Activated CD8-positive, alpha-beta T cell treated with anti-CD3 and anti-CD28 coated beads for 36 hours (primary cell): ENCODE measurements at regions not wholly inside any gene's neighbourhood (a gene's known extent, or its start where the extent isn't known, plus 50 kb on each side); places are given as distances from the start of the nearest gene placed in this dataset.
A peak's percentile ranks its signal among the peaks of the same experiment; 100 is the strongest.

Experiments used
- ATAC-seq: fragments of 200-7000 bp; cut with Tn5 transposase; one replicate; pipeline ENCODE4 v1.10.0; 2021; ENCODE audit warnings: mild to moderate bottlenecking, moderate library complexity
- CTCF ChIA-PET: fragments of 350-600 bp; sonication (Branson Sonifier 250); formaldehyde crosslinking; loops from one replicate; lab custom pipeline; 2021; ENCODE audit warnings: antibody characterized with exemption; lab: Charles Lee
- POLR2A ChIA-PET: fragments of 350-600 bp; sonication (Branson Sonifier 250); formaldehyde crosslinking; loops from one replicate; lab custom pipeline; 2021; ENCODE audit warnings: antibody characterized with exemption; lab: Charles Lee
- DNase-seq: peaks from one replicate; pipeline ENCODE4 v3.0.0-alpha.2; 2020
- H3K27ac Mint-ChIP-seq: one replicate; pipeline ENCODE4 v1.8.0; 2021; ENCODE audit warnings: mild to moderate bottlenecking, mixed read lengths
- H3K27me3 Mint-ChIP-seq: one replicate; pipeline ENCODE4 v1.8.0; 2021; ENCODE audit warnings: mixed read lengths
- H3K36me3 Mint-ChIP-seq: one replicate; pipeline ENCODE4 v1.8.0; 2021; ENCODE audit warnings: low read depth, mixed read lengths
- H3K4me1 Mint-ChIP-seq: one replicate; pipeline ENCODE4 v1.8.0; 2021; ENCODE audit warnings: low read depth, mixed read lengths
- H3K4me3 Mint-ChIP-seq: one replicate; pipeline ENCODE4 v1.8.0; 2021; ENCODE audit warnings: mild to moderate bottlenecking, moderate library complexity, mixed read lengths
- H3K9me3 Mint-ChIP-seq: one replicate; pipeline ENCODE4 v1.8.0; 2021; ENCODE audit warnings: mixed read lengths
- intact Hi-C: fragments of 100-400 bp; cut with micrococcal nuclease; formaldehyde crosslinking; loops from one replicate; pipeline ENCODE4 v1.10.0; 2022
- TF ChIP-seq, protein P1 (sequence below): fragments of 200-600 bp; IDR thresholded peaks from one replicate; pipeline ENCODE4 v1.8.0; 2022; ENCODE audit warnings: antibody characterized with exemption, mild to moderate bottlenecking

DNA sequence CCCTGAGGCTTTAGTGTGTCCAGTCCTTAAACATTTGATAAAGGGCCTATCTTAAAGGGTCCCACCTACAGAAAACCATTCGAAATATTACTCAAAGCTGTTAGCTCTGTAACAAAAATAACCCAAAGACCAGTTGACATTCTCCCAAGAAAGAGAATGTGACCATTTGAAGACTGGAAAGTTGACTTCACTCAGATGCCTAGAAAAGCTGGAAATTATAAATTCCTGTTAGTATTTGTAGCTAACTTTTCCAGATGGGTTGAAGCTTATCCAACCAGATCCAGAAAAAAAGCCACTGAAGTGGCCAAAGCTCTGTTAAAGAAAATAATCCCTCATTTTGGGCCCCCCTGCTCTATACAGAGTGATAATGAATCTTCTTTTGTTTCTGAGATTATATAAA, 408.4 kb downstream of the PLOD2 start:
- ATAC-seq, result no peak
- CTCF ChIA-PET, result no interaction called here
- Mint-ChIP-seq H3K4me1 (no peaks in the 10 kb centered on the region), H3K27ac (no peak overlapping the region), H3K27me3 (no peaks in the 10 kb centered on the region), H3K9me3 (no peaks in the 10 kb centered on the region), H3K36me3 (no peaks in the 10 kb centered on the region), H3K4me3 (no peak overlapping the region)
- intact Hi-C loops, result no loop called here
- POLR2A ChIA-PET, result no interaction called here
- DNase-seq, result no peak
- TF ChIP-seq, protein P1, sequence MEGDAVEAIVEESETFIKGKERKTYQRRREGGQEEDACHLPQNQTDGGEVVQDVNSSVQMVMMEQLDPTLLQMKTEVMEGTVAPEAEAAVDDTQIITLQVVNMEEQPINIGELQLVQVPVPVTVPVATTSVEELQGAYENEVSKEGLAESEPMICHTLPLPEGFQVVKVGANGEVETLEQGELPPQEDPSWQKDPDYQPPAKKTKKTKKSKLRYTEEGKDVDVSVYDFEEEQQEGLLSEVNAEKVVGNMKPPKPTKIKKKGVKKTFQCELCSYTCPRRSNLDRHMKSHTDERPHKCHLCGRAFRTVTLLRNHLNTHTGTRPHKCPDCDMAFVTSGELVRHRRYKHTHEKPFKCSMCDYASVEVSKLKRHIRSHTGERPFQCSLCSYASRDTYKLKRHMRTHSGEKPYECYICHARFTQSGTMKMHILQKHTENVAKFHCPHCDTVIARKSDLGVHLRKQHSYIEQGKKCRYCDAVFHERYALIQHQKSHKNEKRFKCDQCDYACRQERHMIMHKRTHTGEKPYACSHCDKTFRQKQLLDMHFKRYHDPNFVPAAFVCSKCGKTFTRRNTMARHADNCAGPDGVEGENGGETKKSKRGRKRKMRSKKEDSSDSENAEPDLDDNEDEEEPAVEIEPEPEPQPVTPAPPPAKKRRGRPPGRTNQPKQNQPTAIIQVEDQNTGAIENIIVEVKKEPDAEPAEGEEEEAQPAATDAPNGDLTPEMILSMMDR, result no peak

- ATAC-seq (no peak), DNase-seq (no peak)
- intact Hi-C loops, result no loop called here
- H3K27me3 Mint-ChIP-seq, result no peaks in the 10 kb centered on the region
- no peak overlapping the region for H3K27ac Mint-ChIP-seq
- H3K4me1 Mint-ChIP-seq, result no peaks in the 10 kb centered on the region
- POLR2A ChIA-PET, result no interaction called here
- H3K4me3 Mint-ChIP-seq, result no peak overlapping the region
- no peaks in the 10 kb centered on the region for H3K36me3 Mint-ChIP-seq
- TF ChIP-seq, protein P1, result no peak
- CTCF ChIA-PET, result no interaction called here
- H3K9me3 Mint-ChIP-seq, result no peaks in the 10 kb centered on the region
Measured at GRCh38 chr3:145754605-145755289, 406.2 kb downstream of the PLOD2 start.

- TF ChIP-seq, protein P1, result no peak
- intact Hi-C loops, result no loop called here
- Mint-ChIP-seq H3K9me3 (no peaks in the 10 kb centered on the region), H3K27me3 (no peaks in the 10 kb centered on the region), H3K4me3 (no peak overlapping the region), H3K27ac (no peak overlapping the region), H3K36me3 (no peaks in the 10 kb centered on the region), H3K4me1 (no peaks in the 10 kb centered on the region)
- no peak for ATAC-seq
- ChIA-PET CTCF (no interaction called here), POLR2A (no interaction called here)
- no peak for DNase-seq
Measured at GRCh38 chr3:145760036-145760435, 400.9 kb downstream of the PLOD2 start.

DNA sequence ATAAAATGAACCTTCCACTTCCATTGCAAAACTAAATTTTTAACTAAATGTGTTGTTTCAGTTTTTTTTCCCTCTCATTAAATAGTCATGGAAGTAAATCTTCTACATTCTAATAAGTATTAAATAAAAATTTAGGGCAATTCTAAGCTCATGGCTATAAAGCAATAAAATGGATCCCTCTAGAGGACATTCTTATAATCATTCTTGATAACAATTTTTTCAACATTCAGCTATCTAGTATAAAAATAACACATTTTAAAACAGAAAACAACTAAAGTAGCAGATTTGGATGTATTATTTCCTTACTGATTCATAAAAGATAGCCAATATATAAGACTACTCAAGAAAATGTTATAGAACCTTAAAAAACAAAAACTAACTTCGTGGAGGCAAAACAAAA, 393.1 kb downstream of the PLOD2 start:
- TF ChIP-seq, protein P1, result no peak
- Mint-ChIP-seq H3K36me3 (no peaks in the 10 kb centered on the region), H3K4me3 (no peak overlapping the region), H3K9me3 (no peaks in the 10 kb centered on the region), H3K4me1 (no peaks in the 10 kb centered on the region), H3K27ac (no peak overlapping the region), H3K27me3 (no peaks in the 10 kb centered on the region)
- DNase-seq (no peak), ATAC-seq (no peak)
- ChIA-PET CTCF (no interaction called here), POLR2A (no interaction called here)
- intact Hi-C loops, result no loop called here

DNA sequence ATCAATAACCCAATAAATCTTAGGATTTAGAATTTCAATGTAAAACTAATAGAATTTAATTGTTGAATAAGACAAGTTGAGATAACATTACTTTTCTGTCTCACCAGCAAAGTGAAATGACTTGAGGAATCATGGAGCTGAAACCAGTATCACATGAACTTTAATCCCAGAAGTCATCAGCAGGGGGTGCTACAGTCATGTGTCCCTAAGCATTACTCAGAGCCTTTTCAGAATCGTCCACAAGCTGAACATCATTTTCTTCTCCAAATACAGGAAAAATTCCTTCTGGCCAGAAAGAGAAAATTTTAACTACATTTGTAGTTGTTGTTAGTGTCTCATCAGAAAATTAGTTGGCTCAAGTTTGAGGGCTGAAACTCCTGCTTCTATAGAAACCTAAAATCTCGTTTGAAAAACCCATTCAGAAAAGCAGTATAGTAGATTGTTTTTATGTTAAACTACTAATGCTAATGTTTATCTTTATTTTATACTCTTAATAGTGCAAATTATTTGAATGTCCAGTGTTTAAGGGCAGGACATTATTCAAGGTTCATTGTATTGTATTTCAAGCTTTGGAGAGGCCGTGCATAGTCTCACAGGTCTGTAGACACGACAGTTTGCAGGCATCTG, 384.1 kb downstream of the PLOD2 start:
- no peaks in the 10 kb centered on the region for H3K9me3 Mint-ChIP-seq
- POLR2A ChIA-PET, result no interaction called here
- H3K4me1 Mint-ChIP-seq, result no peaks in the 10 kb centered on the region
- H3K27me3 Mint-ChIP-seq, result no peaks in the 10 kb centered on the region
- H3K4me3 Mint-ChIP-seq, result no peak overlapping the region
- TF ChIP-seq, protein P1, result peak; percentile 51
- CTCF ChIA-PET, result no interaction called here
- H3K36me3 Mint-ChIP-seq, result no peaks in the 10 kb centered on the region
- DNase-seq (peak; percentile 15), ATAC-seq (no peak)
- intact Hi-C loops, result no loop called here
- no peak overlapping the region for H3K27ac Mint-ChIP-seq
